GM04503 (cell line): ENCODE measurements at regions not wholly inside any gene's neighbourhood (a gene's known extent, or its start where the extent isn't known, plus 50 kb on each side); places are given as distances from the start of the nearest gene placed in this dataset.

Source experiments
- DNase-seq: peaks from one replicate; pipeline ENCODE4 v3.0.0-alpha.2; 2012; ENCODE audit warnings: low read depth

GRCh38 chr1:200354243-200354642 is 55.6 kb downstream of the ZNF281 start:
- DNase-seq: no peak

GRCh38 chr1:200353232-200353631 is 56.6 kb downstream of the ZNF281 start:
- no peak for DNase-seq

GRCh38 chr1:200351826-200352549 is 57.8 kb downstream of the ZNF281 start:
- DNase-seq: peak; percentile 99

DNA sequence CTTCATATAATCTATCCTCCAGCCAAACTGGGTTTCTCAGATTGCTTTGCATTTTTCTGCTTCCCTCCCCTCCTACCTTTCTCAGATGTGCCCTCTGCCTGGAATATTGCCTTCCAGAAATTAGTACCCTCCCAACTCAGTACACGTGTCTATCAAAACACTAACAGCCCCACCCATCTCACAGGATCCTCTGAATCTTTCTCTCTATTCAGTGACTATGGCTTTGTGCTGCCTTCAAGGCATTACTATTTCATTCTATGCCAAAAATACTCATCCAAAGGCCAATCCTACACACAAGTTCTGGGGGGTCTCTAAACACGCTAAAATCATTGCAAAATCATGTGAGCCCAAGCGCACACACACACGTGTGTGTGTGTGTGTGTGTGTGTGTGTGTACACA is 58.4 kb downstream of the ZNF281 start:
- no peak for DNase-seq

GRCh38 chr1:200346700-200347099 is 63.1 kb downstream of the ZNF281 start:
- DNase-seq: peak; percentile 49

- no peak for DNase-seq
Measured at GRCh38 chr1:200345520-200345919, 64.3 kb downstream of the ZNF281 start.

DNA sequence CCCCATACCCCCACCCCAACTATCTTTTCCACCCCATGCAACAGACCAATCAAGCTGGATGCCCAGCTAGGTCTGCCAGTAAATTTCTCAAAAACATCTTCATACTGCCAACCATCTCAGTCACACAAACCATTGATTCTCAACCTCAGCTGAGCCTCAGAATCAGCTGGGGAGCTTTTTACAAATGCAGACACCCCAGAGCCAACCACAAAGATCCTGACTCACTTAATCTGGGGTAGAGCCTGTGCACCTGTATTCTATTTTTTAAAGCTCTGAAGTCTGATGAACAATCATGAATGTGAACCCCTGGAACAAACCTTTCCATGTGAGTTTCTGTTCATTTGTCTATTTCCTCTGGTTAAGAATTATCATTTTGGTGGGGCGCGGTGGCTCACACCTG is 66.0 kb downstream of the ZNF281 start:
- no peak for DNase-seq

GRCh38 chr1:200342511-200343311 is 67.1 kb downstream of the ZNF281 start:
- DNase-seq: peak; percentile 27

GRCh38 chr1:200338451-200338850 is 71.4 kb downstream of the ZNF281 start:
- DNase-seq: no peak

- no peak for DNase-seq
Measured at GRCh38 chr1:200337831-200338230, 72.0 kb downstream of the ZNF281 start.

- no peak for DNase-seq
Measured at GRCh38 chr1:200337410-200337809, 72.4 kb downstream of the ZNF281 start.

GRCh38 chr1:200336901-200337391 is 72.9 kb downstream of the ZNF281 start:
- no peak for DNase-seq

DNA sequence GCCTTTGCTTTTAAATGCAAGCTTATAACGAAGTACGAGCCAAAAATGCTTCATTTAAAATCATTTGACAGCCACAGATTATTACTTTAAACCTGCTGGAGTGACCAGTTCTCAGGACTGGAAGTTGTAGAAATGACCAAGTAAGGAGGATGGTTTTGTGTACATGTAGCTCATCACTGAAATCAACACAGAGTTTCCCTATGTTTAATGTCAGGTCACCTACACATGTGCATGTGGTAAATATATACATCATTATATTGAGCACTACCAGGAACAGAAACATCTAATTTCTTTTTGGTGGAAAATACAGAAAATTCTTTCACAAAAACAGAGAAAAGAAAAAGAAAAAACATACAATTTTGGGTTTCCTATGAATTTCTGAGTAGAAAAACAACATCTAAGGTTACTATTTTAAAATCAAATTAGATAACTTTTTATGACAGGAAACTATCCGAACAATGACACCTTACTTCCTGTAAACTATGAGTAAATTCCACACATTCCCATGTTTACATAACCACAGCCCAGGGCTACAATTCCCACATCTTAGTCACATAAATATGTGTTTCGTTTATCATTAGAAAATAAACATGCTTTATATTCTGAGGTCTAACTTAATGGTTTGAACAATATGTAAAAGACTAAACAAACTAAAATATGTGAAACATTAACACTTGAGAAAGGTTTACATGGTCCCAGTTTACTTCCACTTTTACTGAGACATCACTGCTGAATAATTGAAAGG is 73.6 kb downstream of the ZNF281 start:
- DNase-seq: no peak

DNA sequence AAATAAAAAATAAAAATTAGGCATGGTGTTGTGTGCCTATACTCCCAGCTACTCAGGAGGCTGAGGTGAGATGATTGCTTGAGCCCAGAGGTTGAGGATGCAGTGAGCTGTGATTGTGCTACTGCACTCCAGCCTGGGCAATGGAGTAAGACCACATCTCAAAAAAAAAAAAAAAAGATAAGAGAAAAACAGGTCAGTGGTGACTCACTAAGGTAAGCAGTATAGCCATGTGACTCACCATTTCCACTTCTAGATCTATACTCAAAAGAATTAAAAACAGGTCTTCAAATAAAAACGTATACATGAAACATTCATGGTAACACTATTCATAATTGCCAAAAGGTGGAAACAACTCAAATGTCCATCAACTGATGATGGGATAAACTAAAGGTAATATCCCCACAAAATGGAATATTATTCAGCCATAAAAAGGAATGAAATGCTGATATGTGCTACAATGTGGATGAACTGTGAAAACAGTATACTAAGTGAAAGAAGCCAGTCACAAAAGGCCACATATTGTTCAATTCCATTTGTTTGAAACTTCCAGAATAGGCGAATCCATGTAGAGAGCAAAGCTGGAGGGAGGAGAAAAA is 75.1 kb downstream of the ZNF281 start:
- DNase-seq: no peak

GRCh38 chr1:200333329-200333728 is 76.5 kb downstream of the ZNF281 start:
- DNase-seq: no peak

DNA sequence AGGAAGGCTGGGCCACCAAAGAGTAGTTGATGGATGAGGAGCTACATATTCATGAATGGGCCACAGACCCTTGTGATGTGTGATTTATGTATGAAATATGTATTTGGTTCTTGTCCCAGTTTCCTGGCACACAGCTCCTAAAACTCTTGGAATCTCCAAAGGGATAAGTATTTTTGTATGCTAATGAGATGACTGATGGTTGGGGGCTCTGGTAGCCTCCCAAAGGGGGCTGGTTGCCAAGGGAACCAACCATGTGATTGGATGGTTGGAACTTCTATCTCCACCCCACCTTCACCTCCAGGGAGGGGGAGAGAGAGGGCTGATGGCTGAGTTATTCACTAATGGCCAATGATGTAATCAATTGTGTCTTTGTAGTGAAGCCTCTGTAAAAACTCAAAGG is 77.1 kb downstream of the ZNF281 start:
- DNase-seq: no peak

GRCh38 chr1:200330741-200331428 is 79.0 kb downstream of the ZNF281 start:
- no peak for DNase-seq

GRCh38 chr1:200329208-200329882 is 80.5 kb downstream of the ZNF281 start:
- no peak for DNase-seq

DNA sequence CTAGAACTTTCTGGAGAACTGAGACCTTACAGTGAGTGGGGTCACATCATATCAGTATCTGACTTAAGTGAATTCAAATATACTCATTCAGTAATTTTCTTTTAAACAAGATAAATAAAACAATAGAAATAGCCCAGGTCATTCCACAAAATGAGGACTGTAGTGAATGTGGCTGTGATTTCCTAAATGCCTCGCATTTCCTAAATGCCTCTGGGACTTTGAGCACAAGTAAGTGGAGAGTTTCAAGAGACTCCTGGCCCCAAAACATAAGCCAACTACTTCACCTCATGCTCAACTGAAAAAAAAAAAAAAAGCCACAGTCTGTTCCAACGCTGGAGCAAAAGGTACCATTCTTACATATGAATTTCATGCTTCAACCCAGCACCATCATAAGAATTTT is 81.5 kb downstream of the ZNF281 start:
- DNase-seq: no peak

GRCh38 chr1:200323856-200324400 is 85.9 kb downstream of the ZNF281 start:
- no peak for DNase-seq

- DNase-seq: no peak
Measured at GRCh38 chr1:200319148-200319547, 90.7 kb downstream of the ZNF281 start.
